GF-D8 (cell line): ENCODE measurements at regions not wholly inside any gene's neighbourhood (a gene's known extent, or its start where the extent isn't known, plus 50 kb on each side); places are given as distances from the start of the nearest gene placed in this dataset.

Source experiments
- DNase-seq: peaks from one replicate; lab custom pipeline; 2025; lab: John Stamatoyannopoulos, UW

DNA sequence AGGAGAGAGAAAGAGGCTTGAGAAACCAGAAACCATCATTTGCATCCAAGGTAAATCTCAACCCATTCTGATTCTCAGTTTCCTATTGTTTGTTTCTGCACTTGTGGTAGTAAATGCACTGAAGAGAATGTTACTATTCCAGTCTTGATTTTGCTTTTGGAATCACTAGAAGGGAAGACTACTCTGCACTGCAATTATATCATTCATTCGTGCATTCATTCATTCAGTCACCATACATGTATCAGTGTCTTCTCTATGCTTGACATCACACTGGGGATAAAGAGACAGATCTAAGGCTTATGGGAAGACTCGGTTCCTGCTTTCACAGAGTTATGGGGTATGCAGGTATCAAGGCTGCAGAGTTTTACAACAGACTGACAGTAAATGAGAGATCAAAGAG is 90.3 kb upstream of the EGLN3 start:
- DNase-seq, result no peak

DNA sequence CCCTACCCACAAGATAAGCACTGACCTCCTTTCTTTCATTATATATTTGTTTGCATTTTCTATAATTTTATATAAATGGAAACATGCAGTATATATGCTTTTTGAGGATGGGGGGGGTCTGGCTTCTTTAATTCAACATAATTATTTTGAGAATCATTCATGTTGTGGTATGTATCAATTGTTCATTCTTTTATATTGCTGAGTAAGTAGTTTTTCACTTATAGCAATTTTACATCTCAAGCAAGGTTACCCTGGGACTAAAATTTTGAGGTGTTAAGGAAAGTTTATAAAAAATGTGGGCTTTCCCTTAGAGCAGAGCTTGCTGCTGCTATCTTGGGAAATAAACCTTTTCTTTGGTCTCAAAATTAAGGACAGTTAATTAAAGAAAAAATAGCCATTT is 89.9 kb upstream of the EGLN3 start:
- DNase-seq, result no peak

DNA sequence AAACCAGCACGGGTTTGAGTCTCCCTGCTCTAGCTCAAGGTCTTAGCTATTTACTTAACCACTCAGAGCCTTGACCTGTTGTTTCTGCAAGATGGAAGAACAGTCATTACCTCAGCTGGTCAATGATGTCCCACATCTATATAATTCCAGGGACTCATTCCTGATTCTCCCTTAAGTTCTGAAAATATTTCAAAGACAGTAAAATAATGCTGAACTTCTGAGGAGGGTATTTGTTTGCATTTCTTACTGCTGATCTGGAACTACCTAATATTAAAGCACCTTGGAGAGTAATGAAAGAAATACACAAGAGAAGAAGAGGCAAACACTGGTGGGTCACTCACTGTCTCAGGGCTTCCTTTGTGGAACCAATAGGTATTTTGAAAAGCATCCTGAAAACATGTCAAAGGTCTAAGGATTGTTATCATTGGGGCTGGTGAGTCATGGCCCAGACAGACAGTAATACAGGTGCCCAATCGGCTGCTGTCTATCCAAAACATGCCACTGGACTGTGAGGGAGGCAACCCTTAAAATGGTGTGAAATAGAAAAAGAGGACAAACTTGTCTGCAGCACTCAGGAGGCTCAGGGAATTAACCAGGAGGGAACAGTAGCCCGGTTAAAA is 88.7 kb upstream of the EGLN3 start:
- no peak for DNase-seq

DNA sequence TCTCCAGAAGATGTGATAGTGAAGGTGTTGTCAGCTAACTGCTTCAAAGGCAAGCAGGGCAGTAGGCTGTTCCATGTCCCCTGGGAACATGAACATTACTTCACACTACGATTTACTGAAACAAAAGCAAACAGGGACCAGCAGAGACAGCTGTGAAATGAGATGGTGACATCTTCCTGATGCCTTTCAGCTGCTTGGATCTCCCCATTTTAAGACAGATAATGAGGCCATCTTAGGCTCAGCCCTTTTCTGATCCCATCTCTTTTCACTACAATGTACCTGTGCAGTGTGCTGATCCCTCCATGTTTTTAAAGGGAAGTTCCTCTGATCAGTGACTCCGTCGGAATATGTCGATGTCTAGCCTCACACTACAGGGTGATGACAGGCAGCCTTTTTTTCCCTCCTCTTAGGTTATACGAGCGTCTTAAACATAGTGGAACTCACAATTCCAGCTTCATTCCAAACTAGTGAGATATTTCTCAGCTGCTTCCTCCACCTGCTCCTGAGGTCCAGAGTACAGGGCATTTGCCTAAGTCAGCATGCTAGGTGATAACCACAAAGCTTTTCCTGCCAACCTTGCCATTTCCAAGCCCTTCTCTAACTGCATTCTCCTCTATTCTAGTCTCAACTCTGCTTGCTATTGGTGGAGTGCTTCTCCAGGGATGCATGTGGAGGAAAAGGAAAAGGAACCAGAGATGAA is 87.6 kb upstream of the EGLN3 start:
- no peak for DNase-seq

DNA sequence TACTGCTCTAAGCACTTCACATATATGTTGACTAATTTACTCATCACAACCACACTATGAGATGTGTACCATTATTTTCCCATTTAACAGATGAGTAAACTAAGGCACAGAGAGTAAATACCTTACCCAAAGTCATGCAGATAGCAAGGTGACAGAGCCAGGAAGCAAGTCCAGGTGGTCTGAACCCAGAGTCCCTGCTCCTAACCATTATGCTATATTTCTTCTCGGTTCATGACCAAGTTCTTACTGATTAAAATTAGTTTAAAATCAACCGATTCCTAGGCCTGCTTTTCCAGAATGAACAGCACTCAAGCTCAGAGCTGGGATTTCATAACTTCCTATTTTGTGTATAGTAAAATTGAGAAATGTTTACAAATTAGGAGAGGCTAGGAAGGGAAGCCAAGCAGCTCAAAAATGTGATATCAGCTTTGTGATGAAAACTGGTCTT is 85.5 kb upstream of the EGLN3 start:
- DNase-seq, result no peak

DNA sequence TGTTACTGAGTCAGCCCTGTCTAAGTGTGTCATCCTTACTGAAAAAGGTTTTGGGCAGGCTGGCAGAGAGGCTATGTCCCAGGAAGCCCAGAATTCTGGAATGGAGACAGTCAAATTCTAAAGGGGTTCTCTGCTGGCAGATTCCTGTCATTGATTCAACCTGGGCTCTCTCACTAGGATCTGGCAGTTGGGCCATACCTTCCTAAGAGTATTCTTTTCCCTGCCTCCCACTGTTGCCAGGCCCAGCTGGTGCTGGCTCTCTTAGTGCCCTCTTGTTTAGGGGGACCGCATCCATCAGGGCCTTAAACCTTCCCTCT is 85.0 kb upstream of the EGLN3 start:
- DNase-seq, result no peak

DNA sequence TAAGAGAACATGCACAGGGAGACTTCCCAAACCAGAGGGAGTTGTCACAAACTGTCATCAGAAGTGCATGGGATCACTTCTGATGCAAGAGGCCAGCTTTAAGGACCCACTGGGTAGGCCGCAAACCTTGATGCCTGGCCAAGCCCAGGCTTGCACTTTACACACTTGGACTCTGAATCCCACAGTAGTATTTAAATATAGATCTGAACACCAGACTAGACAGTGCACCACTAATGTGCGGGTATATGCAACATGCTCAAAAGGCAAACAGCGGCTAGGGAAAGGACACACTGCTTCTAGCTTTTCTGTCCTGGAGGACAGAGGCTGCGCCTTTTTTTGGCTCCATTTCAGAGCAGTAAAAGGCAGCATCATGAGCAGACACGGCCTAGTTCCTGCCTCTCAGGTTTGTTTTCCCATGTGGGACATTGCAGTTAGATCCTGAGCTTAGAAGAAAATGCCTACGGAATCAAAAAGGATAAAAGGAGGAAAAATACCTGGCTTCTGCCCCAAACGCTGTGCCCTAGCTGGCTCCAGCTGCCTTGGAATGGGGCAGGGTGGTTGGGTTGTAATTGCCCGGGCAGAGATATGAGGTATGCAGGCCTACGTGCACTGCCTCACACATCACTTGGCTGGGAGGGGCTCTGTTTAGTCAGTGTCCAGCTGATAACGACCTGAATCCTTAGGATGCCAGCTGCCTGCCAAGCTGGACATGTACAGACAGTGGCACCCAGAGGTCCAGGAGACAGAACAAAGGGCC is 84.5 kb upstream of the EGLN3 start:
- no peak for DNase-seq

DNA sequence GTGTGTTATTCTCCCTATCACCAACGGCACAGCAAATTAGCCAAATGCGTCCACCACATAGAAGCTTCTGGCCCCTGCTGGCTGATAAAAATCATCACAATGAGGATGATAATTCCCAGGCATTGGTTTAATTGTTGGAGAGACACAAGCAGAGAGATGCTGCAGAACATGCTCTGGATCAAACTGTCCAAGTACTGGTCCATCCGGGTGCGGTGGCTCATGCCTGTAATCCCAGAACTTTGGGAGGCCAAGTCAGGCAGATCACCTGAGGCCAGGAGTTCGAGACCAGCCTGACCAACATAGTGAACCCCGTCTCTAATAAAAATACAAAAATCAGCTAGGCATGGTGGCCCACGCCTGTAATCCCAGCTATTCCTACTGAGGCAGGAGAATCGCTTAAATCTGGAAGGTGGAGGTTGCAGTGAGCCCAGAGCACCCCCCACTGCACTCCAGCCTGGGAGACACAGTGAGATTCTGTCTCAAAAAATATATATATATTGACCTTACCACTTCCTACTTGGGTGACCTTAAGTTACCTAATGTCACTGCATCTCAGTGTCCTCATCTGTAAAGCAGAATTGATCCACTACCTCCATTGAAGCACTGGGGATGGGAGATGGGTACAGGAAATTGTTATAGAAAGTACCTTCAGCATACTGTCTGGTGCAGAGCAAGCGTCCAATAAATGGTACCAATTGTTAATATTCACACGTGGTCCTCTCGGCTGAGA is 83.7 kb upstream of the EGLN3 start:
- DNase-seq, result no peak

DNA sequence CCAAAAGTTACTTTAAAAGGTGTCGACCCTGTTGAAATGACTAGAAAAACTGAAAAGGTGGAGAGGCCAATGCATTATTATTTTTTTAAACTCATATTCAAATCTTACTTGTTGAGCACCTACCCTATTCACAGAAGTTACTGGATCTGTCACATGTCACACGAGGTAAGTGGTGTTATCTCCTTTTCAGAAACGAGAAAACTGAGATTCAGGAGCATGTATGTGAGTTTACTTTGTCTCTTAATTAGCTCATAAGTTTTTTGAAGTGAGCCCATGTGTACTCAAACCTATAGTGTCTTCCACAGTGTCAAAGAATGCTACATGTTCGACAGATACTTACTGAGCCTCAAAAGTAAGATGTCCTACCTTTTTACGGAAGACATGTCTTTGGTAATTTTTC is 81.8 kb upstream of the EGLN3 start:
- no peak for DNase-seq

DNA sequence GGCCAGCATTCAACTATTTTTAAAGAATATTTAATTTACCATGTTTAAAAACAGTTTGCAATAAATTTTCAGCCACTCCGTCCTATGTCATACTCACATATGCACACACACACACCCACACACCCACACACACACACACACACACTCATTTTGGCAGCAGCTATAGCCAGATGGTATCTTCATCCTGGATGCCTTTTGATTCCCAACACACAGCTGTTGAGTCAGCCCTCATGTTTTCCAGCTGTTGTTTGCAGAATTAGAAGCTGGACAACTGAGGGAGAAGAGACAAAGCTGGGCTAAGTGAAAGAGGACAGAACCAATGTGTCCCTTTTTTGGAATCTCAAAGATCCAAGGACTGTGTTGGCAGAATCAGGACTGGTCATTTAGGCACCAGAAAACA is 80.0 kb upstream of the EGLN3 start:
- no peak for DNase-seq

DNA sequence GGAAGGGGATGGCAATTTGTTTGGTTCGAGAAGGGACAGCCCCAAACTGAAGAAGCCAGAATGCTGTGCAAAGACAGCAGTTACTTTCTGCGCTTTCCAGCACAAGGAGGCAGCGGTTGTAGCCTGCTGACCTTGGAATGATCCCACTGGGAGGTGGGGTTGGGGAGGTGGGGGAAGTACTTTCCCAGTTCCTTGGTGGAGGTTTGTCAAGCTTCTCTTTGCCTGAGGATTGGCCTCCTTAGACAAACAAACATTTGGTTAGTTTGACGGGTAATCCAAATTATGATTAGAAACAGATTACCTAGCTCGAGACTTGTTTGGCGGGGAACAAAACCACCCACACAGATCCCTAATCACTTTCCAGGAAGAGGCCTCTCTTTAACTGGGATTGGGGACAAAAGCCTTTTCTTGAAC is 79.1 kb upstream of the EGLN3 start:
- DNase-seq, result no peak

DNA sequence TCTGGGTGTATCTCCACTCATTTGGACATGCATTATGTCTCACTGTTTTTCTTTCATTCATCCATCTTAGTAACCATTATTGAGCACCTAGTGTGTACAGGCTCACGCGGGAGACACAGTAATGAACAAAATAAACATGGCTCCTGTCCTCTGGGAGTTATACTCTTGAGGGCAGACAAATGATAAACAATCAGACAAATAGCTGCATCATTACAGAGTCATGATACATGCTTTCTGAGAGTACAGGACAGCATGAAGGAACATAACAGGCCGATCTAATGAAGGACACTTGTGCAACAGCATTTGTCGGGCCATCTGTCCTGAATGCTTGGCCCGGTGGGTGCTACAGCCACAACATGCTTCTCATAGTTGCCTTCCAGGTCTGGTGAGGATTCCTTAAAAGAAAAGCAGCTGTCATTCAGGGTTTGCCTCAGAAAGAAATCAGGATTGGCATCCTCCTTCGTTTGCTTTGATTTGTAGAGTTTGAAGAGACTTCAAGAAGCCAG is 77.2 kb upstream of the EGLN3 start:
- DNase-seq, result no peak

DNA sequence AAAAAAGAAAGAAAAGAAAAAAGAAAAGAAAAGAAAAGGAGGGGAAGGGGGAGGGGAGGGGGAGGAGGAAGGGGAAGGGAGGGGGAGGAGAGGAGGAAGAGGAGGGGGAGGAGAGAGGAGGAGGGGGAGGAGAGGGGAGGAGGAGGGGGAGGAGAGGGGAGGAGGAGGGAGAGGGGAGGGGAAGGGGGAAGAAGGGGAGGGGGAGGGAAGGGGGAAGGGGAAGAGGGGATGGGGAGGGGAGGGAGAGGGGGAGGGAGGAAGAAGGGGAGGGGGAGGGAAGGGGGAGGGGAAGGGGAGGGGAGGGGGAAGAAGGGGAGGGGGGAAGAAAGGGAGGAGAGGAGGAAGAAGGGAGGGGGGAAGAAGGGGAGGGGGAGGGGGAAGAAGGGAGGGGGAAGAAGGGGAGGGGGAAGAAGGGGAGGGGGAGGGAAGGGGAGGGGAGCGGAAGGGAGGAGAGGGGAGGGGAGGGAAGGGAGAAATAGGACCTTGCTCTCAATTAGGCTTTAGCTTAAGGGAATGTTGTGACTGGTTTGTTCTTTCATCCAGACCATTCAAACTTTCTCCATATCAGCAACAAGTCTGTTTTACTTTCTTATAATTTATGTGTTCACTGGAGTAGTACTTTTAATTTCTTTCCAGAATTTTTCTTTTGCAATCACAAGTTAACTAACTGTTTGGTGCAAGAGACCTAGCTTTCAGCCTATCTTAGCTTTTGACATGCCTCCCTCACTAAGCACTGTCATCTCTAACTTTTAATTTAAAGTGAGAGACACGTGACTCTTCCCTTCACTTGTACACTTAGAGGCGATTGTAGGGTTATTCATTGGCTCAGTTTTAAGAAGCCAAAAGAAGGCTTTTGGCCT is 76.5 kb upstream of the EGLN3 start:
- DNase-seq, result no peak

DNA sequence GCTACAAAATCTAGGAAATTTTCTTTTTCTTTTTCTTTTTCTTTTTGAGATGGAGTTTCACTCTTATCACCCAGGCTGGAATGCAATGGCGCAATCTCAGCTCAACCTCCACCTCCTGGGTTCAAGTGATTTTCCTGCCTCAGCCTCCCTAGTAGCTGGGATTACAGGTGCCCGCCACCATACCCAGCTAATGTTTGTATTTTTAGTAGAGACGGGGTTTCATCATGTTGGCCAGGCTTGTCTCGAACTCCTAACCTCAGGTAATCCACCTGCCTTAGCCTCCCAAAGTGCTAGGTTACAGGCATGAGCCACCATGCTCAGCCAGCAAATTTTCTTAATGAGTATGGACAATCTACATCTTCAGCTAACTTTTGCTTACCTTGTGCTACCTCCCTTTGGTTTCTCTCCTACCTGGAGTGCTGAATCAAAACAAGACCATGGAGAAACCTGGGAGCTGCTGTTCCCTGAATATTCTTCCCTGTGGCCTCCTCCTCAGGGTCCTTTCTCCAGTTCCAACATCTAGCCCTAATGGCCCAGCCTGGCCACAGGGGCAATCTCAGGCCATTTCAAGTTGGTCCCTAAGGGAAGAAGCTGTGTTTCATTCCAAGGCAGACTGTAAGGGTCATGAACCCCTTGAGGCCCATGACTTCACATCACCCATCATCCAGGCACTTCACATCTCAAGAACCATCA is 74.6 kb upstream of the EGLN3 start:
- DNase-seq, result no peak

DNA sequence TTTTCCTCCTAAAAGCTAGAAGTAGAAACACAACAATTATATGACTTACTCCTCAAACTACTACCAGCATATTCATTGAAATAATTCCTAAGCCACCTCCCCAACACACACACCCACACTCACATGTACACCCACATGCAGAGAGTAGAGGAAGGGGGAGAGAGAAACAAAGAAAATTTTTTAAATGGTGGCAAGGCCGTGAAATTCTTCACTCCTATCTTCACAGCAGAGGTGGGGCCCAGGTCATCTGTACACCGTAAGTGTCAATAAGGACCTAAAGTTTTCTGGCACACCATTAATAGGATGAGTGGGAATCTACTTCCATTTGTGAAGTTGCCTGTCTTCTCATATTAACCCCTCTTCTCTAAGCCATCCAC is 73.9 kb upstream of the EGLN3 start:
- no peak for DNase-seq

DNA sequence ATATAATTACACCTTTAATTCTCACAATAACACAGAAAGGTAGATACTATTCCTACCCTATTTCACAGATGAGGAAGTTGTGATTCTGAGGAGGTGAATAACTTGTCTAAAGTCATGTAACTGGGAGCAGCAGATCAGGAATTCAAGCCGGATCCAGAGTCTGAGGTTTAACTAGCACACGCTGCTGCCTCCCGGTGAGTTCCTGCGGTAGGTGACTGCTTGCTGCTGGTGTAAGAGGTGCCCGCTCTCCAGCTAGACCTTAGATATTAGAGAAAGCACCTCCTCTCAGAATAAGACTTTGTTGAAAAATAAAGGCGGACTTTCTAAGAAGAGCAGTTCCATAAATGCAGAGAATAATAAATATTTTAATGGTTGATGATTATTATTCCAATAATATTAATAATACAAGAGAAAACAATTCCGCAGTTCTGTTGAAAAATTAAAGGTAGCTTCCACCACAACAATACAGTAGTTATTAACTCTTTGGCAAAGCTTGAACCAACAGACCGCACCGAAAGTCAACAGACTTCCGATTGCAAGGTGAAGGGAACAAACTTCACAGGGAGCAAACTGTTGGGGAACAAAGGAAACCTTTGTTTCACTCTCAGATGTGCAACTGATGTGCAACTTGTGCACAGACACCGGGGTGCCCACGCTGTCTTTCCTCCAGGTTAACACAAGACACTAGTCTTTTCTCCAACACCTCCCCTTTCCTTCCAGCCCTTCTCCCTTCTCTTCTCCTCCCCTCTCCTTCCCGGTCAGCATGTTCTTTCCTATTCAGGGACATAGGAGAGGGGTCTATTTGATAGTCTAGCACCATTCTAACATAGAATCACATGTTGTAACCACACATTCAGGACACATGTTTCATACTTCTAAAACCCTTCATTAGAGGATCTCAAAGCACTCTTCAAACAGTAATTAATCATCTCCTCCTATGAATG is 73.2 kb upstream of the EGLN3 start:
- no peak for DNase-seq

DNA sequence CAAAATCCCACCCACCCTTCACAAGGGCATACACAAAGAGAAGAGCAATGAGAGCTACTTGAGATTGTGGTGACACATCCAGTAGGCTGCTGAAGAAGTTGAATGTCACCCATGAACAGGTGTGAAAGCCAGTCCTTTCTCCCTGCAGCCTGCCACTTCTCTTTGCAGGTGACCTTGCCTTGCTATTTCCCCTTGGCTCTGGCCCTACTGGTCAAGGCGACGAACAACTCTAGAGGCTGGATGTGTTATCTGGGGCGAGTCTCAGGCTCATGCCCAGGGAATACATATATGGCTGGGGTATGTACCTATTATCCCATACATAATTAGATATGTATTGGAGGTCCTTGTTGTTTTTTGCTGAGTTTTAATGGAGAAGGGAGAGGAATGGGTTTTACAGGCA is 70.2 kb upstream of the EGLN3 start:
- DNase-seq, result no peak

DNA sequence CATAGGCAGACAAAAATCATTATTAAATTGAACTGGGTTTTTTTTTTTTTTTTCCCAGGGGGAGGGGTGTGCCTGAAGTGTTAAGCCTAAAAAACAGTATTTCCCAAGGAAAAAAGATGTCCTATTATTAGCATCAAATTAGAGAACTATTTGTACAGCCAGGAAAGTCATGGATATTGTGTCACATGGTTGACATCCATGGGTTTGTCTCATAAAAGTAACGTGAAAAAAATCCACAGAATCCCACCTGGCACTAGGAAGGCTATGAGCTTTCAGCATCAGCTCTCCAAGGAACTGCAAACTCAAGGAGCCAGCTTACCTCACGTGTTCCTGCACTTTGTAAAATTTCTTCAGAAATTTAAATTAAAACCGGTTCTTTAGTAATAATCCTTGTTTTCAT is 69.1 kb upstream of the EGLN3 start:
- DNase-seq, result no peak

DNA sequence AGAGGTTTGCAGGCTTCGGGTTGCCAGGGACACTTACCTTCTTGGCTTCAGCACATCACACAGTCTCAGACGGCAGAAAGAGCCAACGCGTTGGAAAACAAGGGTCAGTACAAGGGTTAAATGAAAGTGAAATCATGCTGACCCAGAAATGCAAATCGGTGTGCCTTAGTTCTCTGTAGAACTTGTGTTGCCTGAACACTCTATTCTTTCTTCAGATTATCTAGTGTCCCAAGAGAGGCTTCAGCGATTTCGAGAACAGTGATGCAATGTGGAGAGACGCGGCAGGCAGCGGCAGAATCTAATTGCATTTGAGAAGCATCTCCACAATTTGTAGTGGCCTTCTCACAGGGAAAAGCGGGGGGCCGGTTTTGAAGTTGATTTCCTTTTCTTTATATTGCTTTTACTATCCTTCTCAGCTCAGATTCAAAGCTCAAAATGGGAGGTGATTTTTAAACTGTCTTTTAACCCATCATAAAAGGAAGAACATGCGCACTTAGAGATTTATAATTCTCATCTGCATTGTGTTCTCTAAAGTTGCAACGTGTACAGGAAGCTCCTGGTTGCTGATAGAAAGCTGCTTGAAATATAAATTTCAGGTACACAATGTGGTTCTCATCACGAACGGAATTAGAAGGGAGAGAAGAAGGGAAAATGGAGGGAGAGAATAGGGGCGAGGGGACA is 67.8 kb upstream of the EGLN3 start:
- DNase-seq, result no peak
